ENCODE measurements at regions not wholly inside any gene's neighbourhood (a gene's known extent, or its start where the extent isn't known, plus 50 kb on each side); places are given as distances from the start of the nearest gene placed in this dataset.

DNA sequence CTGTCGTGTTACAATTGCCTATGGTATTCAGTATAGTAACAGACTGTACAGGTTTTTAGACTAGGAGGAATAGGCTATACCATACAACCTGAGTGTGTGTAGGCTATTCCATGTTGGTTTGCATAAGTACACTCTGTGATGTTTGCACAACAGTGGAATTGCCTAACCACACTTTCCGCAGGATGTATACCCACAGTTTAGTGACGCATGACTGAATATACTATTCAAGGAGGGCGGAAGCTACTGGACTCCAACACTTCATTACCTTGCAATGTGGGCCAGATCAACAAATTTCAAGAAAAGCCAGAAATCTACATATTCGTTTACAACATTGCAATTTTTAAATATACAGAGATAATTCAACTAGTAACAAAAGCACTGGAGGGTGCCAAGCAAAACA lies 317.2 kb downstream of the PDGFC start:
- TF ChIP-seq NFIC (IDR thresholded peaks at IDR 0.05), result no peak
- peak; percentile 85 for TF ChIP-seq CEBPB (IDR thresholded peaks at IDR 0.05)

DNA sequence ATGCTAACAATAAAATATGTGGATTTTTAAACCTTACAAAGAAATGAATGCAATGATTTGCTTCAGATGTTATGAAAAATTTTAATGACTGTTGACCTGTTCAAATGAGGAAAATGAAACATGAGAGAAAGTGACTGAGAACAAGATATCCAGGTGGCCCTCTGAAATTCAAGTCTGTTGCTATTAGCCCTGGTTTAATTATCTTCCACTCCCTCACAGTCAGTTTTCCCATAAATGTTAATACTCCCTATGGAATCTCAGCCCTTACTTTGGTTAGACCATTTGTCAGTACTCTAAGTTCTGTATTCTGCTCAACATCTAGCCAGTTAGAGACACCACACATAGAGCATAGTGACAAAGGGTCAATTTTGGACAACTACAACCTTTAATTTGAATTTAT lies 327.8 kb downstream of the PDGFC start:
- TF ChIP-seq RAD21 (IDR thresholded peaks at IDR 0.05; ENCODE audit: low read depth), result no peak

DNA sequence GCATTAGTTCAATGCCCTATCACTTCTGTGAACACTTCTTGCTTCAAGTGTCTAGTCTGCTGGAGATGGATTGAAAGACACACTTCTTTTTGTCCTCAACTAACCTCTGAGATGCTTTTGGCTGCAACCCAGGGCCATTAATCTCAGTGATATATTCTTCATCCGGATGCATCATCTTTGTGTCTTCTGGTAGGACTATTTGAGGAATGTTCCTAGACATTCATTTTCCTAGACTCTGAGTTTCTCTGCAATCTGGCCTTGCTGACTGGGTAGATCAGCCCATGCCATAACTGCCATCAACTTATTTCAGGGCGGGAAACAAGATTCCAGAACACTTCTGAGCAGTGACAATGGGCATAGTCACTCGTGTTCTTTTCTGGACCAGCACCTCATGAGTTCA lies 329.4 kb downstream of the PDGFC start:
- TF ChIP-seq CEBPB (IDR thresholded peaks at IDR 0.05), result no peak
- no peak for TF ChIP-seq FOXM1 (IDR thresholded peaks at IDR 0.05; ENCODE audit: borderline replicate concordance, low read depth)
- no peak for TF ChIP-seq CREB1 (IDR thresholded peaks at IDR 0.05; ENCODE audit: low read depth)
- TF ChIP-seq NFIC (IDR thresholded peaks at IDR 0.05), result no peak
- TF ChIP-seq TEAD4 (IDR thresholded peaks at IDR 0.05), result no peak
- TF ChIP-seq, protein P1, sequence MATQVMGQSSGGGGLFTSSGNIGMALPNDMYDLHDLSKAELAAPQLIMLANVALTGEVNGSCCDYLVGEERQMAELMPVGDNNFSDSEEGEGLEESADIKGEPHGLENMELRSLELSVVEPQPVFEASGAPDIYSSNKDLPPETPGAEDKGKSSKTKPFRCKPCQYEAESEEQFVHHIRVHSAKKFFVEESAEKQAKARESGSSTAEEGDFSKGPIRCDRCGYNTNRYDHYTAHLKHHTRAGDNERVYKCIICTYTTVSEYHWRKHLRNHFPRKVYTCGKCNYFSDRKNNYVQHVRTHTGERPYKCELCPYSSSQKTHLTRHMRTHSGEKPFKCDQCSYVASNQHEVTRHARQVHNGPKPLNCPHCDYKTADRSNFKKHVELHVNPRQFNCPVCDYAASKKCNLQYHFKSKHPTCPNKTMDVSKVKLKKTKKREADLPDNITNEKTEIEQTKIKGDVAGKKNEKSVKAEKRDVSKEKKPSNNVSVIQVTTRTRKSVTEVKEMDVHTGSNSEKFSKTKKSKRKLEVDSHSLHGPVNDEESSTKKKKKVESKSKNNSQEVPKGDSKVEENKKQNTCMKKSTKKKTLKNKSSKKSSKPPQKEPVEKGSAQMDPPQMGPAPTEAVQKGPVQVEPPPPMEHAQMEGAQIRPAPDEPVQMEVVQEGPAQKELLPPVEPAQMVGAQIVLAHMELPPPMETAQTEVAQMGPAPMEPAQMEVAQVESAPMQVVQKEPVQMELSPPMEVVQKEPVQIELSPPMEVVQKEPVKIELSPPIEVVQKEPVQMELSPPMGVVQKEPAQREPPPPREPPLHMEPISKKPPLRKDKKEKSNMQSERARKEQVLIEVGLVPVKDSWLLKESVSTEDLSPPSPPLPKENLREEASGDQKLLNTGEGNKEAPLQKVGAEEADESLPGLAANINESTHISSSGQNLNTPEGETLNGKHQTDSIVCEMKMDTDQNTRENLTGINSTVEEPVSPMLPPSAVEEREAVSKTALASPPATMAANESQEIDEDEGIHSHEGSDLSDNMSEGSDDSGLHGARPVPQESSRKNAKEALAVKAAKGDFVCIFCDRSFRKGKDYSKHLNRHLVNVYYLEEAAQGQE (IDR thresholded peaks at IDR 0.05; ENCODE audit: low read depth), result no peak
- no peak for TF ChIP-seq TCF12 (IDR thresholded peaks at IDR 0.05; ENCODE audit: low read depth)
- no peak for TF ChIP-seq RAD21 (IDR thresholded peaks at IDR 0.05; ENCODE audit: low read depth)
- TF ChIP-seq TAF1 (IDR thresholded peaks at IDR 0.05; ENCODE audit: low read depth), result no peak
- TF ChIP-seq ZBTB7A (IDR thresholded peaks at IDR 0.05; ENCODE audit: low read depth), result no peak
- TF ChIP-seq YY1 (IDR thresholded peaks at IDR 0.05; ENCODE audit: low read depth), result no peak
- TF ChIP-seq, protein P2, sequence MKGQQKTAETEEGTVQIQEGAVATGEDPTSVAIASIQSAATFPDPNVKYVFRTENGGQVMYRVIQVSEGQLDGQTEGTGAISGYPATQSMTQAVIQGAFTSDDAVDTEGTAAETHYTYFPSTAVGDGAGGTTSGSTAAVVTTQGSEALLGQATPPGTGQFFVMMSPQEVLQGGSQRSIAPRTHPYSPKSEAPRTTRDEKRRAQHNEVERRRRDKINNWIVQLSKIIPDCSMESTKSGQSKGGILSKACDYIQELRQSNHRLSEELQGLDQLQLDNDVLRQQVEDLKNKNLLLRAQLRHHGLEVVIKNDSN (IDR thresholded peaks at IDR 0.05), result no peak
- TF ChIP-seq EP300 (IDR thresholded peaks at IDR 0.05; ENCODE audit: borderline replicate concordance), result no peak
- no peak for TF ChIP-seq EGR1 (IDR thresholded peaks at IDR 0.05)
- TF ChIP-seq, protein P3, sequence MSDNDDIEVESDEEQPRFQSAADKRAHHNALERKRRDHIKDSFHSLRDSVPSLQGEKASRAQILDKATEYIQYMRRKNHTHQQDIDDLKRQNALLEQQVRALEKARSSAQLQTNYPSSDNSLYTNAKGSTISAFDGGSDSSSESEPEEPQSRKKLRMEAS (IDR thresholded peaks at IDR 0.05), result no peak

DNA sequence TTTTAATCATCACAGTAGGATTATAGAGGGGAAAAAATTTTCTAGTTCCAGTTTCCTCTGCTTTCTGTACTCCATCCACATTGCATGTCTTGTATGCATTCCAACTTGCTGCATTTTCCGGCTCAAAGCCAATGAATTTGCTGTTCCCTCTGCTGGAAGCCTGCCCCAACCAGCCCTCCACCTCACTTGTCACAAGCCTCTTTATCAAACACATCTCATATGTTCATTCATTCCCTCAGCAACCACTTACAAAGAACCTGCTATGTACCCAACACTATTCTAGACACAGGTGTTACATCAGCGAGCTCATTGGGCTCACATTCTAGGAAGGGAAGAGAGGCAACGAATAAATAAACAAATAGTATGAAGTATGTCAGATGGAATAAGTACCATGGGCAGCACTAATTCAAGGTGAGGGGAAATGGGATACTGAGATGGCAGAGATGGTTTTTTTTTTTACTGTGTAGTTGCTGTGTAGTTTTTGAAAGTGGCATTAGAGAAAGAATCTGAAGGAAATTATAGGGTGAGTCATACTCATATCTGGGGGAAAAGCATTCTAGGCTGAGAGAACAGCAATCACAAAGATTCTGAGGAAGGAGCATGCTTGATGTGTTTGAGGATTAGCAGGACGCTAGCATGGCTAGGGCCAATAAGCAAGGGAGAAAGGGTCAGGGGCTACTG lies 332.5 kb downstream of the PDGFC start:
- TF ChIP-seq TEAD4 (IDR thresholded peaks at IDR 0.05) (peak; percentile 74), RAD21 (IDR thresholded peaks at IDR 0.05; ENCODE audit: low read depth) (no peak), CEBPB (IDR thresholded peaks at IDR 0.05) (no peak), ZBTB7A (IDR thresholded peaks at IDR 0.05; ENCODE audit: low read depth) (no peak), FOXM1 (IDR thresholded peaks at IDR 0.05; ENCODE audit: borderline replicate concordance, low read depth) (no peak), EGR1 (IDR thresholded peaks at IDR 0.05) (no peak), NFIC (IDR thresholded peaks at IDR 0.05) (peak; percentile 68), YY1 (IDR thresholded peaks at IDR 0.05; ENCODE audit: low read depth) (no peak), EP300 (IDR thresholded peaks at IDR 0.05; ENCODE audit: borderline replicate concordance) (no peak), CREB1 (IDR thresholded peaks at IDR 0.05; ENCODE audit: low read depth) (no peak), TAF1 (IDR thresholded peaks at IDR 0.05; ENCODE audit: low read depth) (no peak), TCF12 (IDR thresholded peaks at IDR 0.05; ENCODE audit: low read depth) (no peak)
- TF ChIP-seq, protein P2 (IDR thresholded peaks at IDR 0.05), result no peak
- TF ChIP-seq, protein P3 (IDR thresholded peaks at IDR 0.05), result no peak
- TF ChIP-seq, protein P1 (IDR thresholded peaks at IDR 0.05; ENCODE audit: low read depth), result peak; percentile 42; the same call in 1 of the 2 replicates

DNA sequence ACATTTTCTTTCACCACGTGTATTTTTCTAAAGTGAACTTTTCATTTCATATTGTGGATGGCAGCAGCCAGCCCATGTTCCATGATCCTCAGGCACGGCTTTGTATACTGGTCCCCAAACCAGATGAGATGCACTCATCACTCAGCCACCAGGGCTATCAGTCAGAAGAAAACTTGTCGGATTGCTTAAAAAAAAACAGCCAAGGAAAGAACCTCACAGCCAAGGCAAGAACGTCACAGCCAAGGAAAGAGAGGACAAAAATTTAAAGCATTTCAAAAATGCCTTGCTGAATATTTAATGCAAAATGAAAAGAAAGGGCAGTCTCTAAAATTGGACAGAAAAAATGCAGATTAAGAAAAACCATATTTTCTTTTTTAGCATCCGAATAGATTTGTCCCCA lies 333.3 kb downstream of the PDGFC start:
- TF ChIP-seq ZBTB7A (IDR thresholded peaks at IDR 0.05; ENCODE audit: low read depth) (no peak), TEAD4 (IDR thresholded peaks at IDR 0.05) (peak; percentile 66)

DNA sequence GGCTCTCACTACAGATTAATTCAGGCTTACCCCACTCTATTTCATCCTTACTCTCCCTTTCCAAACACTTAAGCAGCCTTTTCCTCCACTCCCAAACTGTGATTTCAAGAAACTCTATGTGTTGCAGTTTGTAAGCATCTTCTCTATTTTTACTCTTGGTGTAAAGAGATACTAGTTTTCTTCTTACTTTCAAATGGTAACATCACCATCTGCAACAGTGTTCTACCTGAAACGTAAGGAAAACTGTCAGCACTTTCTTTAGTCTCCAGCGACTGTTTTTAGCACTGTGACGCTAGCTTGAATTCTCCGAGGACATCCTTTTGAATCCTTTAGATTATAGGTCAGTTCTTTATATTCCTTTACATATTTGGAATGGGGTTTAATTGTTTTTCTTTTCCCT lies 335.2 kb downstream of the PDGFC start:
- TF ChIP-seq FOXM1 (IDR thresholded peaks at IDR 0.05; ENCODE audit: borderline replicate concordance, low read depth) (no peak), RAD21 (IDR thresholded peaks at IDR 0.05; ENCODE audit: low read depth) (no peak), CREB1 (IDR thresholded peaks at IDR 0.05; ENCODE audit: low read depth) (no peak), ZBTB7A (IDR thresholded peaks at IDR 0.05; ENCODE audit: low read depth) (no peak), EGR1 (IDR thresholded peaks at IDR 0.05) (no peak), TEAD4 (IDR thresholded peaks at IDR 0.05) (no peak), NFIC (IDR thresholded peaks at IDR 0.05) (no peak), TCF12 (IDR thresholded peaks at IDR 0.05; ENCODE audit: low read depth) (no peak), TAF1 (IDR thresholded peaks at IDR 0.05; ENCODE audit: low read depth) (no peak), YY1 (IDR thresholded peaks at IDR 0.05; ENCODE audit: low read depth) (no peak), EP300 (IDR thresholded peaks at IDR 0.05; ENCODE audit: borderline replicate concordance) (no peak), CEBPB (IDR thresholded peaks at IDR 0.05) (no peak)
- TF ChIP-seq, protein P2 (IDR thresholded peaks at IDR 0.05), result no peak
- TF ChIP-seq, protein P3 (IDR thresholded peaks at IDR 0.05), result no peak
- TF ChIP-seq, protein P1 (IDR thresholded peaks at IDR 0.05; ENCODE audit: low read depth), result no peak

All from Ishikawa (cell line).